HepG2 (cell line): ENCODE measurements at regions not wholly inside any gene's neighbourhood (a gene's known extent, or its start where the extent isn't known, plus 50 kb on each side); places are given as distances from the start of the nearest gene placed in this dataset.

Source experiments
- ATAC-seq: fragments of 200-7000 bp; cut with Tn5 transposase; 3 replicates; pipeline ENCODE4 v1.9.1; 2020; ENCODE audit warnings: mild to moderate bottlenecking, moderate library complexity
- BruUV-seq: library from RNA; stranded (reverse); fragments of 400-500 nt; replicated peaks from 2 replicates; lab custom pipeline; 2021; lab: Mats Ljungman, UMichigan
- CTCF ChIA-PET: fragments of 300-600 bp; formaldehyde crosslinking; extraction: SDS; loops from one replicate; lab custom pipeline; 2021; ENCODE audit warnings: low total read pairs, inconsistent platforms, low intra/inter-chr PET ratio; lab: Yijun Ruan, JAX
- POLR2A ChIA-PET: fragments of 350-600 bp; sonication (Branson Sonifier 250); formaldehyde crosslinking; loops from one replicate; lab custom pipeline; 2020; ENCODE audit warnings: antibody characterized with exemption, inconsistent platforms; lab: Yijun Ruan, JAX
- DNase-seq: peaks from one replicate; pipeline ENCODE4 v3.0.0-alpha.2; 2015; ENCODE audit warnings: low spot score
- FAIRE-seq: peaks from 3 replicates; lab custom pipeline; 2011; peaks lifted over from hg19 to GRCh38; lab: Jason Lieb, UNC
- H2AFZ ChIP-seq: one replicate; pipeline ENCODE4 v1.6.1; 2011; ENCODE audit warnings: low read length, inconsistent platforms
- H3K27ac ChIP-seq: fragments of 300-600 bp; 3 replicates; pipeline ENCODE4 v1.8.0; 2011; ENCODE audit warnings: mixed run types, mild to moderate bottlenecking, mixed read lengths, low read length, inconsistent platforms; ENCODE audit not compliant: insufficient read depth; ENCODE audit errors: extremely low read length
- H3K27me3 ChIP-seq, 2 experiments: fragments of 200-600 bp in 1 of 2; 2 replicates in 1 of 2; 3 replicates in 1 of 2; pipeline versions ENCODE4 v1.6.0 to v1.8.0; 2011; ENCODE audit warnings: low read length in 2 of 2, mild to moderate bottlenecking in 2 of 2, moderate library complexity in 2 of 2, inconsistent platforms in 1 of 2; ENCODE audit not compliant: insufficient read depth in 2 of 2, control insufficient read depth in 1 of 2
- H3K36me3 ChIP-seq, 2 experiments: fragments of 200-600 bp in 1 of 2; replicated peaks in 1 of 2; 2 replicates in 1 of 2; 3 replicates in 1 of 2; pipeline versions ENCODE4 v1.5.1 to v1.8.0; 2011; ENCODE audit warnings: low read length in 2 of 2, inconsistent platforms in 1 of 2; ENCODE audit not compliant: insufficient read depth in 2 of 2, control insufficient read depth in 1 of 2
- H3K4me1 ChIP-seq: 2 replicates; pipeline ENCODE4 v1.5.1; 2012; ENCODE audit warnings: low read length, inconsistent platforms; ENCODE audit not compliant: insufficient read depth
- H3K4me2 ChIP-seq: 2 replicates; pipeline ENCODE4 v1.6.0; 2011; ENCODE audit warnings: low read depth, low read length, inconsistent platforms
- H3K4me3 ChIP-seq, 3 experiments: fragments of 200-600 bp in 1 of 3; sonication (generic), shearing (Covaris generic) in 1 of 3; replicated peaks in 1 of 3; 2 replicates each; pipeline ENCODE4 v1.5.1; 2011 to 2016; ENCODE audit warnings: low read length in 3 of 3, inconsistent platforms in 2 of 3, low read depth in 2 of 3, mild to moderate bottlenecking in 2 of 3, control low read depth in 1 of 3, mixed read lengths in 1 of 3; ENCODE audit not compliant: insufficient read depth in 1 of 3
- H3K79me2 ChIP-seq: one replicate; pipeline ENCODE4 v1.6.1; 2011; ENCODE audit warnings: low read length, inconsistent platforms; ENCODE audit not compliant: insufficient read depth
- H3K9ac ChIP-seq: 2 replicates; pipeline ENCODE4 v1.6.0; 2011; ENCODE audit warnings: mild to moderate bottlenecking, low read depth, low read length, inconsistent platforms; ENCODE audit not compliant: insufficient read depth
- H3K9me3 ChIP-seq: 2 replicates; pipeline ENCODE4 v1.5.1; 2012; ENCODE audit warnings: mild to moderate bottlenecking, low read length
- H4K20me1 ChIP-seq: 2 replicates; pipeline ENCODE4 v1.6.0; 2011; ENCODE audit warnings: inconsistent platforms, mild to moderate bottlenecking, low read length, moderate library complexity; ENCODE audit not compliant: insufficient read depth
- IKZF4 ChIP-seq: sonication (generic); formaldehyde crosslinking; IDR thresholded peaks from 2 replicates; pipeline ENCODE4 v1.5.1; 2020; ENCODE audit warnings: borderline replicate concordance, mild to moderate bottlenecking, low read depth, missing genetic modification reagents; ENCODE audit errors: not compliant biosample characterization
- MEIS2 ChIP-seq: sonication (generic); formaldehyde crosslinking; IDR thresholded peaks from 2 replicates; pipeline ENCODE4 v1.9.0; 2021; ENCODE audit warnings: mild to moderate bottlenecking, missing genetic modification reagents
- ZSCAN31 ChIP-seq: sonication (generic); formaldehyde crosslinking; IDR thresholded peaks from 2 replicates; pipeline ENCODE4 v1.5.0; 2020; ENCODE audit warnings: low read depth, mild to moderate bottlenecking, missing genetic modification reagents
- WGBS: methylation state at CpG from one replicate; pipeline ENCODE4 v1.1.6; 2017; ENCODE audit warnings: low lambda C conversion rate; 5-methylcytosine and 5-hydroxymethylcytosine counted together
- in situ Hi-C: cut with HindIII; loops from 2 replicates; pipeline ENCODE4 v1.10.0; 2017; ENCODE audit warnings: low pct_unique_long_range_greater_than_20kb; ENCODE audit not compliant: extremely low pct_ligation_motif_present
- intact Hi-C: fragments of 100-400 bp; cut with micrococcal nuclease; formaldehyde crosslinking; loops from one replicate; pipeline ENCODE4 v1.10.0; 2022; ENCODE audit not compliant: unreplicated experiment
- TF ChIP-seq, protein P1 (sequence below): sonication (generic); formaldehyde crosslinking; IDR thresholded peaks from 2 replicates; pipeline ENCODE4 v1.8.1; 2023; ENCODE audit warnings: mild to moderate bottlenecking, missing genetic modification reagents
- TF ChIP-seq, protein P2 (sequence below): sonication (generic); formaldehyde crosslinking; IDR thresholded peaks from 2 replicates; pipeline ENCODE4 v1.4.0; 2020; ENCODE audit warnings: missing genetic modification reagents
- TF ChIP-seq, protein P3 (sequence below): sonication (generic); formaldehyde crosslinking; IDR thresholded peaks from 2 replicates; pipeline ENCODE4 v1.4.0; 2020; ENCODE audit warnings: missing genetic modification reagents, borderline replicate concordance
- TF ChIP-seq, protein P4 (sequence below): IDR thresholded peaks from 2 replicates; pipeline ENCODE4 v1.6.1; 2016; ENCODE audit warnings: low read depth, missing genetic modification reagents, missing compliant biosample characterization
- TF ChIP-seq, protein P5 (sequence below): sonication (generic); formaldehyde crosslinking; IDR thresholded peaks from 2 replicates; pipeline ENCODE4 v1.9.0; 2022; ENCODE audit warnings: low read depth, missing genetic modification reagents
- TF ChIP-seq, protein P6 (sequence below): IDR thresholded peaks from 2 replicates; pipeline ENCODE4 v1.6.1; 2016; ENCODE audit warnings: low read depth, control low read depth

DNA sequence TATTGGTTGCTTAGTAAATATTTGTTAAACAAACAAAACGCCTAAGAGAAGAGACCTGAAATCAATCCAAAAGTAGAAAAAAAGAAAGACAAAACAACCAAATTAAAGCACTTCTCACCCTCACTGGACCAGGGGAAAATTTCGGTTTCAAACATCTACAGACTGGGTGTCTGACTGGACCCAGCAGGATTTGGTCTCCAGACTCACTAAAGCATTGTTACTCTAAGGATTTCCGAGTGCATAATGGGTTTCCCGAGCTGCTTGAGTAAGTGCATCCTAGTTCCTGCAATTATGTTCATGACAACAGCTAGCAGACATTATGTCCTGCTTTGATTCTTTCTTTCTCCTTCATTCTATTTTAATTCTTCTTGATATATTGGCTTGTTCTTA is 51.8 kb upstream of the FAM3C start:
- H3K27ac ChIP-seq: no peak overlapping the region
- ATAC-seq: no peak
- H3K9ac ChIP-seq: no peak overlapping the region
- H3K36me3 ChIP-seq: no peaks in the 10 kb centered on the region
- BruUV-seq: no TSS peak
- H2AFZ ChIP-seq: no peak overlapping the region
- H3K4me2 ChIP-seq: no peak overlapping the region
- WGBS: 6% methylated on average over 4 of the region's 4 CpGs
- H3K9me3 ChIP-seq: no peaks in the 10 kb centered on the region
- H4K20me1 ChIP-seq: no peaks in the 10 kb centered on the region
- intact Hi-C loops: no loop called here
- no peak for FAIRE-seq
- POLR2A ChIA-PET: no interaction called here
- no peaks in the 10 kb centered on the region for H3K4me1 ChIP-seq
- in situ Hi-C loops: no loop called here
- H3K4me3 ChIP-seq: no peak overlapping the region
- DNase-seq: no peak
- H3K27me3 ChIP-seq: no peaks in the 10 kb centered on the region
- no peaks in the 10 kb centered on the region for H3K79me2 ChIP-seq
- CTCF ChIA-PET: no interaction called here
- TF ChIP-seq, protein P1, sequence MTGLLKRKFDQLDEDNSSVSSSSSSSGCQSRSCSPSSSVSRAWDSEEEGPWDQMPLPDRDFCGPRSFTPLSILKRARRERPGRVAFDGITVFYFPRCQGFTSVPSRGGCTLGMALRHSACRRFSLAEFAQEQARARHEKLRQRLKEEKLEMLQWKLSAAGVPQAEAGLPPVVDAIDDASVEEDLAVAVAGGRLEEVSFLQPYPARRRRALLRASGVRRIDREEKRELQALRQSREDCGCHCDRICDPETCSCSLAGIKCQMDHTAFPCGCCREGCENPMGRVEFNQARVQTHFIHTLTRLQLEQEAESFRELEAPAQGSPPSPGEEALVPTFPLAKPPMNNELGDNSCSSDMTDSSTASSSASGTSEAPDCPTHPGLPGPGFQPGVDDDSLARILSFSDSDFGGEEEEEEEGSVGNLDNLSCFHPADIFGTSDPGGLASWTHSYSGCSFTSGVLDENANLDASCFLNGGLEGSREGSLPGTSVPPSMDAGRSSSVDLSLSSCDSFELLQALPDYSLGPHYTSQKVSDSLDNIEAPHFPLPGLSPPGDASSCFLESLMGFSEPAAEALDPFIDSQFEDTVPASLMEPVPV (CRISPR knock-in tag): no peak
- TF ChIP-seq, protein P2, sequence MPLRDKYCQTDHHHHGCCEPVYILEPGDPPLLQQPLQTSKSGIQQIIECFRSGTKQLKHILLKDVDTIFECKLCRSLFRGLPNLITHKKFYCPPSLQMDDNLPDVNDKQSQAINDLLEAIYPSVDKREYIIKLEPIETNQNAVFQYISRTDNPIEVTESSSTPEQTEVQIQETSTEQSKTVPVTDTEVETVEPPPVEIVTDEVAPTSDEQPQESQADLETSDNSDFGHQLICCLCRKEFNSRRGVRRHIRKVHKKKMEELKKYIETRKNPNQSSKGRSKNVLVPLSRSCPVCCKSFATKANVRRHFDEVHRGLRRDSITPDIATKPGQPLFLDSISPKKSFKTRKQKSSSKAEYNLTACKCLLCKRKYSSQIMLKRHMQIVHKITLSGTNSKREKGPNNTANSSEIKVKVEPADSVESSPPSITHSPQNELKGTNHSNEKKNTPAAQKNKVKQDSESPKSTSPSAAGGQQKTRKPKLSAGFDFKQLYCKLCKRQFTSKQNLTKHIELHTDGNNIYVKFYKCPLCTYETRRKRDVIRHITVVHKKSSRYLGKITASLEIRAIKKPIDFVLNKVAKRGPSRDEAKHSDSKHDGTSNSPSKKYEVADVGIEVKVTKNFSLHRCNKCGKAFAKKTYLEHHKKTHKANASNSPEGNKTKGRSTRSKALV: no peak
- TF ChIP-seq, protein P3, sequence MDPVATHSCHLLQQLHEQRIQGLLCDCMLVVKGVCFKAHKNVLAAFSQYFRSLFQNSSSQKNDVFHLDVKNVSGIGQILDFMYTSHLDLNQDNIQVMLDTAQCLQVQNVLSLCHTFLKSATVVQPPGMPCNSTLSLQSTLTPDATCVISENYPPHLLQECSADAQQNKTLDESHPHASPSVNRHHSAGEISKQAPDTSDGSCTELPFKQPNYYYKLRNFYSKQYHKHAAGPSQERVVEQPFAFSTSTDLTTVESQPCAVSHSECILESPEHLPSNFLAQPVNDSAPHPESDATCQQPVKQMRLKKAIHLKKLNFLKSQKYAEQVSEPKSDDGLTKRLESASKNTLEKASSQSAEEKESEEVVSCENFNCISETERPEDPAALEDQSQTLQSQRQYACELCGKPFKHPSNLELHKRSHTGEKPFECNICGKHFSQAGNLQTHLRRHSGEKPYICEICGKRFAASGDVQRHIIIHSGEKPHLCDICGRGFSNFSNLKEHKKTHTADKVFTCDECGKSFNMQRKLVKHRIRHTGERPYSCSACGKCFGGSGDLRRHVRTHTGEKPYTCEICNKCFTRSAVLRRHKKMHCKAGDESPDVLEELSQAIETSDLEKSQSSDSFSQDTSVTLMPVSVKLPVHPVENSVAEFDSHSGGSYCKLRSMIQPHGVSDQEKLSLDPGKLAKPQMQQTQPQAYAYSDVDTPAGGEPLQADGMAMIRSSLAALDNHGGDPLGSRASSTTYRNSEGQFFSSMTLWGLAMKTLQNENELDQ: no peak
- TF ChIP-seq ZSCAN31 (CRISPR knock-in tag): no peak
- TF ChIP-seq, protein P4, sequence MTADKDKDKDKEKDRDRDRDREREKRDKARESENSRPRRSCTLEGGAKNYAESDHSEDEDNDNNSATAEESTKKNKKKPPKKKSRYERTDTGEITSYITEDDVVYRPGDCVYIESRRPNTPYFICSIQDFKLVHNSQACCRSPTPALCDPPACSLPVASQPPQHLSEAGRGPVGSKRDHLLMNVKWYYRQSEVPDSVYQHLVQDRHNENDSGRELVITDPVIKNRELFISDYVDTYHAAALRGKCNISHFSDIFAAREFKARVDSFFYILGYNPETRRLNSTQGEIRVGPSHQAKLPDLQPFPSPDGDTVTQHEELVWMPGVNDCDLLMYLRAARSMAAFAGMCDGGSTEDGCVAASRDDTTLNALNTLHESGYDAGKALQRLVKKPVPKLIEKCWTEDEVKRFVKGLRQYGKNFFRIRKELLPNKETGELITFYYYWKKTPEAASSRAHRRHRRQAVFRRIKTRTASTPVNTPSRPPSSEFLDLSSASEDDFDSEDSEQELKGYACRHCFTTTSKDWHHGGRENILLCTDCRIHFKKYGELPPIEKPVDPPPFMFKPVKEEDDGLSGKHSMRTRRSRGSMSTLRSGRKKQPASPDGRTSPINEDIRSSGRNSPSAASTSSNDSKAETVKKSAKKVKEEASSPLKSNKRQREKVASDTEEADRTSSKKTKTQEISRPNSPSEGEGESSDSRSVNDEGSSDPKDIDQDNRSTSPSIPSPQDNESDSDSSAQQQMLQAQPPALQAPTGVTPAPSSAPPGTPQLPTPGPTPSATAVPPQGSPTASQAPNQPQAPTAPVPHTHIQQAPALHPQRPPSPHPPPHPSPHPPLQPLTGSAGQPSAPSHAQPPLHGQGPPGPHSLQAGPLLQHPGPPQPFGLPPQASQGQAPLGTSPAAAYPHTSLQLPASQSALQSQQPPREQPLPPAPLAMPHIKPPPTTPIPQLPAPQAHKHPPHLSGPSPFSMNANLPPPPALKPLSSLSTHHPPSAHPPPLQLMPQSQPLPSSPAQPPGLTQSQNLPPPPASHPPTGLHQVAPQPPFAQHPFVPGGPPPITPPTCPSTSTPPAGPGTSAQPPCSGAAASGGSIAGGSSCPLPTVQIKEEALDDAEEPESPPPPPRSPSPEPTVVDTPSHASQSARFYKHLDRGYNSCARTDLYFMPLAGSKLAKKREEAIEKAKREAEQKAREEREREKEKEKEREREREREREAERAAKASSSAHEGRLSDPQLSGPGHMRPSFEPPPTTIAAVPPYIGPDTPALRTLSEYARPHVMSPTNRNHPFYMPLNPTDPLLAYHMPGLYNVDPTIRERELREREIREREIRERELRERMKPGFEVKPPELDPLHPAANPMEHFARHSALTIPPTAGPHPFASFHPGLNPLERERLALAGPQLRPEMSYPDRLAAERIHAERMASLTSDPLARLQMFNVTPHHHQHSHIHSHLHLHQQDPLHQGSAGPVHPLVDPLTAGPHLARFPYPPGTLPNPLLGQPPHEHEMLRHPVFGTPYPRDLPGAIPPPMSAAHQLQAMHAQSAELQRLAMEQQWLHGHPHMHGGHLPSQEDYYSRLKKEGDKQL: no peak
- no peak for TF ChIP-seq MEIS2 (CRISPR knock-in tag)
- TF ChIP-seq, protein P5, sequence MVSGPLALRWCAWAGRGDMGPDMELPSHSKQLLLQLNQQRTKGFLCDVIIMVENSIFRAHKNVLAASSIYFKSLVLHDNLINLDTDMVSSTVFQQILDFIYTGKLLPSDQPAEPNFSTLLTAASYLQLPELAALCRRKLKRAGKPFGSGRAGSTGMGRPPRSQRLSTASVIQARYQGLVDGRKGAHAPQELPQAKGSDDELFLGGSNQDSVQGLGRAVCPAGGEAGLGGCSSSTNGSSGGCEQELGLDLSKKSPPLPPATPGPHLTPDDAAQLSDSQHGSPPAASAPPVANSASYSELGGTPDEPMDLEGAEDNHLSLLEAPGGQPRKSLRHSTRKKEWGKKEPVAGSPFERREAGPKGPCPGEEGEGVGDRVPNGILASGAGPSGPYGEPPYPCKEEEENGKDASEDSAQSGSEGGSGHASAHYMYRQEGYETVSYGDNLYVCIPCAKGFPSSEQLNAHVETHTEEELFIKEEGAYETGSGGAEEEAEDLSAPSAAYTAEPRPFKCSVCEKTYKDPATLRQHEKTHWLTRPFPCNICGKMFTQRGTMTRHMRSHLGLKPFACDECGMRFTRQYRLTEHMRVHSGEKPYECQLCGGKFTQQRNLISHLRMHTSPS (CRISPR knock-in tag): no peak
- TF ChIP-seq IKZF4 (CRISPR knock-in tag): no peak
- TF ChIP-seq, protein P6, sequence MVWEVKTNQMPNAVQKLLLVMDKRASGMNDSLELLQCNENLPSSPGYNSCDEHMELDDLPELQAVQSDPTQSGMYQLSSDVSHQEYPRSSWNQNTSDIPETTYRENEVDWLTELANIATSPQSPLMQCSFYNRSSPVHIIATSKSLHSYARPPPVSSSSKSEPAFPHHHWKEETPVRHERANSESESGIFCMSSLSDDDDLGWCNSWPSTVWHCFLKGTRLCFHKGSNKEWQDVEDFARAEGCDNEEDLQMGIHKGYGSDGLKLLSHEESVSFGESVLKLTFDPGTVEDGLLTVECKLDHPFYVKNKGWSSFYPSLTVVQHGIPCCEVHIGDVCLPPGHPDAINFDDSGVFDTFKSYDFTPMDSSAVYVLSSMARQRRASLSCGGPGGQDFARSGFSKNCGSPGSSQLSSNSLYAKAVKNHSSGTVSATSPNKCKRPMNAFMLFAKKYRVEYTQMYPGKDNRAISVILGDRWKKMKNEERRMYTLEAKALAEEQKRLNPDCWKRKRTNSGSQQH (CRISPR knock-in tag): no peak
